HG02885 (cell line): ENCODE measurements at regions not wholly inside any gene's neighbourhood (a gene's known extent, or its start where the extent isn't known, plus 50 kb on each side); places are given as distances from the start of the nearest gene placed in this dataset.
"Not testable (repeated sequence)": the region's sequence is repeated elsewhere in the genome, so short reads cannot be mapped to it uniquely, and the experiment has no call there.

ENCODE experiments used
- ATAC-seq: cut with Tn5 transposase; IDR thresholded peaks from one replicate; pipeline ENCODE4 v1.9.1; 2021; ENCODE audit warnings: mild to moderate bottlenecking; ENCODE audit not compliant: unreplicated experiment, poor library complexity

- not testable (repeated sequence) for ATAC-seq
These were observed 71.6 kb downstream of the PCMTD2 start for GRCh38 chr20:64327223-64327549.

GRCh38 chr20:64327550-64328317 lies 72.2 kb downstream of the PCMTD2 start:
- ATAC-seq: peak; percentile 66

- not testable (repeated sequence) for ATAC-seq
These were observed 73.2 kb downstream of the PCMTD2 start for GRCh38 chr20:64328595-64329250.

- ATAC-seq: not testable (repeated sequence)
These were observed 77.1 kb downstream of the PCMTD2 start for GRCh38 chr20:64332627-64333026.
